GM12878 (cell line): ENCODE measurements at regions not wholly inside any gene's neighbourhood (a gene's known extent, or its start where the extent isn't known, plus 50 kb on each side); places are given as distances from the start of the nearest gene placed in this dataset.

ENCODE experiments used
- ATAC-seq: fragments of 200-7000 bp; cut with Tn5 transposase; 3 replicates; pipeline ENCODE4 v1.9.1; 2020; ENCODE audit warnings: mild to moderate bottlenecking, moderate library complexity
- BruUV-seq: library from RNA; stranded (reverse); fragments of 400-500 nt; replicated peaks from 2 replicates; lab custom pipeline; 2021; lab: Mats Ljungman, UMichigan
- CTCF ChIA-PET: fragments of 300-600 bp; sonication (Branson Sonifier 250); formaldehyde crosslinking; extraction: SDS; loops from one replicate; lab custom pipeline; 2021; ENCODE audit warnings: inconsistent platforms; lab: Yijun Ruan, JAX
- POLR2A ChIA-PET: fragments of 350-600 bp; formaldehyde crosslinking; extraction: SDS; loops from one replicate; lab custom pipeline; 2021; ENCODE audit warnings: inconsistent platforms; lab: Charles Lee
- RAD21 ChIA-PET: fragments of 300-600 bp; sonication (Branson Sonifier 250); formaldehyde crosslinking; loops from one replicate; lab custom pipeline; 2023; ENCODE audit warnings: antibody characterized with exemption; ENCODE audit not compliant: unreplicated experiment; lab: Charles Lee
- SMC1A ChIA-PET: fragments of 300-600 bp; sonication (Branson Sonifier 250); formaldehyde crosslinking; loops from one replicate; lab custom pipeline; 2023; ENCODE audit not compliant: unreplicated experiment, uncharacterized antibody; lab: Charles Lee
- DNase-seq: peaks from one replicate; pipeline ENCODE4 v3.0.0-alpha.2; 2011; ENCODE audit warnings: low read depth, low spot score
- FAIRE-seq: peaks from 3 replicates; lab custom pipeline; 2011; peaks lifted over from hg19 to GRCh38; lab: Jason Lieb, UNC
- H2AFZ ChIP-seq: 2 replicates; pipeline ENCODE4 v1.6.0; 2011; ENCODE audit warnings: low read depth, low read length, control low read depth; ENCODE audit not compliant: control insufficient read depth
- H3K27ac ChIP-seq: 2 replicates; pipeline ENCODE4 v1.5.1; 2011; ENCODE audit warnings: control low read depth; ENCODE audit not compliant: control insufficient read depth, insufficient read depth
- H3K27me3 ChIP-seq, 2 experiments: replicated peaks in 1 of 2; 2 replicates each; pipeline versions ENCODE4 v1.6.0 to v1.6.1; 2011; ENCODE audit warnings: low read length in 1 of 2; ENCODE audit not compliant: control insufficient read depth in 2 of 2, insufficient read depth in 2 of 2
- H3K36me3 ChIP-seq, 2 experiments: 2 replicates each; pipeline ENCODE4 v1.5.1; 2011; ENCODE audit warnings: low read length in 1 of 2; ENCODE audit not compliant: control insufficient read depth in 2 of 2, insufficient read depth in 2 of 2
- H3K4me1 ChIP-seq: 2 replicates; pipeline ENCODE4 v1.6.1; 2011; ENCODE audit warnings: mild to moderate bottlenecking, low read length, moderate library complexity, mixed read lengths; ENCODE audit not compliant: control insufficient read depth, insufficient read depth
- H3K4me2 ChIP-seq: 2 replicates; pipeline ENCODE4 v1.6.0; 2011; ENCODE audit warnings: control low read depth; ENCODE audit not compliant: control insufficient read depth, insufficient read depth
- H3K4me3 ChIP-seq: fragments of 200-600 bp; sonication (generic); 2 replicates; pipeline ENCODE4 v1.5.1; 2016
- H3K79me2 ChIP-seq: 2 replicates; pipeline ENCODE4 v1.6.0; 2011; ENCODE audit warnings: low read length; ENCODE audit not compliant: control insufficient read depth, insufficient read depth
- H3K9ac ChIP-seq: 2 replicates; pipeline ENCODE4 v1.8.0; 2011; ENCODE audit warnings: low read length, control low read depth, mixed read lengths; ENCODE audit not compliant: control insufficient read depth, insufficient read depth
- H3K9me3 ChIP-seq: replicated peaks from 3 replicates; pipeline ENCODE4 v1.5.1; 2011; ENCODE audit warnings: mild to moderate bottlenecking, low read length; ENCODE audit not compliant: control insufficient read depth, insufficient read depth
- H4K20me1 ChIP-seq: 2 replicates; pipeline ENCODE4 v1.6.0; 2011; ENCODE audit not compliant: control insufficient read depth, insufficient read depth
- CEBPB ChIP-seq, 2 experiments: fragments of 150-350 bp in 1 of 2; IDR thresholded peaks; 2 replicates each; pipeline ENCODE4 v1.6.1; 2012 to 2014; ENCODE audit warnings: low read depth in 2 of 2, low read length in 2 of 2, borderline replicate concordance in 1 of 2, inconsistent platforms in 1 of 2
- EED ChIP-seq: sonication (generic); IDR thresholded peaks from 2 replicates; pipeline ENCODE4 v1.6.1; 2016; ENCODE audit warnings: antibody characterized with exemption, low read depth
- FOXM1 ChIP-seq: IDR thresholded peaks from 2 replicates; pipeline ENCODE4 v1.6.1; 2012; ENCODE audit warnings: low read depth, mild to moderate bottlenecking, inconsistent platforms, low read length, moderate library complexity
- KDM1A ChIP-seq: fragments of 200-600 bp; sonication (generic); IDR thresholded peaks from 2 replicates; pipeline ENCODE4 v1.6.1; 2016; ENCODE audit warnings: borderline replicate concordance
- MEF2A ChIP-seq: IDR thresholded peaks from 2 replicates; pipeline ENCODE4 v1.6.1; 2011; ENCODE audit warnings: low read depth, mild to moderate bottlenecking, low read length, moderate library complexity; ENCODE audit not compliant: insufficient read depth
- NFYA ChIP-seq: IDR thresholded peaks from 2 replicates; pipeline ENCODE4 v1.6.1; 2011; ENCODE audit warnings: low read depth, mild to moderate bottlenecking, low read length, improper control_type of control experiment, borderline replicate concordance
- NR2C2 ChIP-seq: IDR thresholded peaks from 2 replicates; pipeline ENCODE4 v1.6.1; 2011; ENCODE audit warnings: borderline replicate concordance, low read depth; ENCODE audit not compliant: control insufficient read depth, insufficient read length
- NRF1 ChIP-seq: conservative IDR thresholded peaks from 2 replicates; pipeline ENCODE4 v1.6.1; 2011; ENCODE audit warnings: mild to moderate bottlenecking, low read depth, low read length, improper control_type of control experiment
- TARDBP ChIP-seq: IDR thresholded peaks from 2 replicates; pipeline ENCODE4 v1.6.1; 2016; ENCODE audit warnings: borderline replicate concordance
- ZNF274 ChIP-seq: IDR thresholded peaks from one replicate; pipeline ENCODE4 v1.8.0; 2011; ENCODE audit not compliant: insufficient read length, insufficient read depth
- WGBS: methylation state at CpG from one replicate; pipeline ENCODE4 v1.1.6; 2016; ENCODE audit warnings: low lambda C conversion rate; ENCODE audit not compliant: insufficient replicate concordance, insufficient coverage; ENCODE audit errors: missing lambda C conversion rate; 5-methylcytosine and 5-hydroxymethylcytosine counted together
- in situ Hi-C: fragments of 300-500 bp; cut with MboI; formaldehyde crosslinking; loops from 9 replicates; pipeline ENCODE4 v1.14.3; 2018; ENCODE audit warnings: mixed read lengths
- intact Hi-C: fragments of 100-400 bp; cut with micrococcal nuclease; formaldehyde crosslinking; loops from one replicate; pipeline ENCODE4 v1.14.2; 2022; ENCODE audit not compliant: unreplicated experiment
- TF ChIP-seq, protein P1 (sequence below): fragments of 450-650 bp; IDR thresholded peaks from 2 replicates; pipeline ENCODE4 v1.6.1; 2017; ENCODE audit warnings: low read depth, mild to moderate bottlenecking, moderate library complexity
- TF ChIP-seq, protein P2 (sequence below): IDR thresholded peaks from 2 replicates; pipeline ENCODE4 v1.6.1; 2011; ENCODE audit warnings: borderline replicate concordance, low read depth, mild to moderate bottlenecking, moderate library complexity, low read length; ENCODE audit not compliant: insufficient read depth, poor library complexity, severe bottlenecking
- TF ChIP-seq, protein P3 (sequence below): IDR thresholded peaks from 2 replicates; pipeline ENCODE4 v1.6.1; 2012; ENCODE audit warnings: low read depth, low read length, improper control_type of control experiment

DNA sequence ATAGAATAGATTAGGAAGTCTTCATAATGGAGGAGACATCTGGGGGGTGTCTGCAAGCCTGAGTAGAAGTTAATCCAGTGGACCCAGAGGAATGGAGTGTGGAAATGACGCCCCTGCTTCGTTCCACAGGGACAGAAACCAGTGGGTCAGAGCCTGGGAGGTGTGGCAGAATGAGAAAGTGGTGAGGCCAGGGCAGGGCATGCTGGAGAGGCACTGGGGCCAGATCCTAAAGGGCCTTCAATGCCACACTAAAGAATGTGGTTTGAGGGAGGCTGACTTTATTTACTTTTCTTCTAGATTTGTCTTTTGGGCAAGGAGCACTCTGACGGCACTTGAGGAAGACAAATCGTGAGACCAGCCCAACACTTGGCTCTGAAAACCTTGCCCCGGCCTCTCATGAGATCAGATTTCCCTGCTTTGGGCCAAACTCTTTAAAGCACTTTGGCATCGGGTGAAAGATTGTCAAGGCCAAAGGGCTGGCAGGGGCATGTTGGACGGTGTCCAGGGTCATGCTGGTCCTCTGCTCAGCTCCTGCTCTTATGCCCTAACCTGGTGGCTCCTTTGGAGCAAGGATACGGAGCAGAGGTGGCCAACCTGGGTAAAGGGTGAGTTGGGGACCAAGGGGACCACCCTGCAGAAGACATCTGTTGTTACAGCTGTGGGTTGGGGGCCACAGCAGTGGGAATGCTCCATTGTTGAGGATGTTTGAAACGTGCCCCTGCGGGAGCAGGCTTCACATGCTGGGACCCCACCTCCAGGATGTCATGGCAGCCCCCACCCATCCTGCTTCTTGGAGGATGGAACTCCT lies 157.0 kb upstream of the ZMIZ1 start (continued):
- no peak for TF ChIP-seq ZNF274

DNA sequence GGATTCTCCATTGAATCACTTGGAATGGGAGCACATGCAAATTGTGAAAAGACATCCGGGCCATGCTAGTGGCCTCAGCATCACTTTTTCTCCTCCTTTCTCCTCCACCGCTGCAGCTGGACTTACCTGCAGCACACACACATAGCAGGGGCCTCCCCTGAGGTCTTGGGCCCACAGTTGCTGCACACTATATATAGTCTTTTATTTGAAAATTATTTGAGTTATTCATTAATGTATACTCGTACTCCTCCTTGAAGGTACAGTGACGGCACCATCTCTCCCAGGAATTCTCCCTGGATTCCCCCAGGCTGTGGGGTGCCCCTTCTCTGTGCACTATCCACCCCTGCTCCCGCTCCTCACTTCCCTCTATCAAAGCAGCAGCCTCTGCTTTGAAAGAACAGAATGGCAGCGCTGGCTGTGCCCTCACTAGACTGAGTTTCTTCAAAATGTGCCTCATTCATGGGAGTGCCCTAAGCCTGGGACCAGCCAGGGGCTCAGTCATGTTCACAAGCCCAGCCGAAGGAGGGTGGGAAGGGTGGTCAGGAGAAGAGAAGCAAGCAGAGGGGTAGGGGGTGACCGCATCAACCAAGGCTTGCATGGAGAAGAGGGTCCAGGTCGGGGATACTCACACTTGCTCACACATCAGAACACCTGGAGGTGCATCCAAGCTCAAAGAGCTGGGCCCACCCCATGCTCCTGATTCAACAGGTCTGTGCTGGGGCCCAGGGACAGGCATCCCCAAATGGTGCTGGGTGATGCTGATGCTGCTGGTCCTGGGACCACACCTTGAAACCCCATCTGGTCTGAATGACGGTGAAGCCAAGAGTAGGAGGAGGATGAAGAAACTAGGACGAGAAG lies 156.2 kb upstream of the ZMIZ1 start:
- no peaks in the 10 kb centered on the region for H4K20me1 ChIP-seq
- intact Hi-C loops (no loop called here), in situ Hi-C loops (no loop called here)
- BruUV-seq = no TSS peak
- ChIA-PET RAD21 (no interaction called here), CTCF (no interaction called here), SMC1A (no interaction called here), POLR2A (no interaction called here)
- no peaks in the 10 kb centered on the region for H3K36me3 ChIP-seq
- no peak overlapping the region for H3K4me3 ChIP-seq
- no peak overlapping the region for H3K4me2 ChIP-seq
- 19% methylated on average over 11 of the region's 11 CpGs for WGBS
- no peak overlapping the region for H2AFZ ChIP-seq
- no peaks in the 10 kb centered on the region for H3K9me3 ChIP-seq
- H3K79me2 ChIP-seq = no peaks in the 10 kb centered on the region
- no peaks in the 10 kb centered on the region; a peak in 2 of 4 replicates for H3K27me3 ChIP-seq
- H3K4me1 ChIP-seq = peaks cover 6% of the 10 kb centered on the region
- H3K27ac ChIP-seq = no peak overlapping the region
- ATAC-seq (no peak), FAIRE-seq (no peak), DNase-seq (no peak)
- H3K9ac ChIP-seq = no peak overlapping the region
- TF ChIP-seq, protein P1, sequence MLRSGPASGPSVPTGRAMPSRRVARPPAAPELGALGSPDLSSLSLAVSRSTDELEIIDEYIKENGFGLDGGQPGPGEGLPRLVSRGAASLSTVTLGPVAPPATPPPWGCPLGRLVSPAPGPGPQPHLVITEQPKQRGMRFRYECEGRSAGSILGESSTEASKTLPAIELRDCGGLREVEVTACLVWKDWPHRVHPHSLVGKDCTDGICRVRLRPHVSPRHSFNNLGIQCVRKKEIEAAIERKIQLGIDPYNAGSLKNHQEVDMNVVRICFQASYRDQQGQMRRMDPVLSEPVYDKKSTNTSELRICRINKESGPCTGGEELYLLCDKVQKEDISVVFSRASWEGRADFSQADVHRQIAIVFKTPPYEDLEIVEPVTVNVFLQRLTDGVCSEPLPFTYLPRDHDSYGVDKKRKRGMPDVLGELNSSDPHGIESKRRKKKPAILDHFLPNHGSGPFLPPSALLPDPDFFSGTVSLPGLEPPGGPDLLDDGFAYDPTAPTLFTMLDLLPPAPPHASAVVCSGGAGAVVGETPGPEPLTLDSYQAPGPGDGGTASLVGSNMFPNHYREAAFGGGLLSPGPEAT = no peak
- TF ChIP-seq, protein P2, sequence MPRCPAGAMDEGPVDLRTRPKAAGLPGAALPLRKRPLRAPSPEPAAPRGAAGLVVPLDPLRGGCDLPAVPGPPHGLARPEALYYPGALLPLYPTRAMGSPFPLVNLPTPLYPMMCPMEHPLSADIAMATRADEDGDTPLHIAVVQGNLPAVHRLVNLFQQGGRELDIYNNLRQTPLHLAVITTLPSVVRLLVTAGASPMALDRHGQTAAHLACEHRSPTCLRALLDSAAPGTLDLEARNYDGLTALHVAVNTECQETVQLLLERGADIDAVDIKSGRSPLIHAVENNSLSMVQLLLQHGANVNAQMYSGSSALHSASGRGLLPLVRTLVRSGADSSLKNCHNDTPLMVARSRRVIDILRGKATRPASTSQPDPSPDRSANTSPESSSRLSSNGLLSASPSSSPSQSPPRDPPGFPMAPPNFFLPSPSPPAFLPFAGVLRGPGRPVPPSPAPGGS = no peak
- TF ChIP-seq CEBPB (IDR thresholded peaks at IDR 0.05; ENCODE audit: borderline replicate concordance in 1 of 2, low read depth in 2 of 2, low read length in 2 of 2) (no peak), NR2C2 (no peak), NRF1 (no peak), FOXM1 (no peak), KDM1A (no peak), EED (no peak), NFYA (no peak), TARDBP (no peak), MEF2A (no peak)
- TF ChIP-seq, protein P3, sequence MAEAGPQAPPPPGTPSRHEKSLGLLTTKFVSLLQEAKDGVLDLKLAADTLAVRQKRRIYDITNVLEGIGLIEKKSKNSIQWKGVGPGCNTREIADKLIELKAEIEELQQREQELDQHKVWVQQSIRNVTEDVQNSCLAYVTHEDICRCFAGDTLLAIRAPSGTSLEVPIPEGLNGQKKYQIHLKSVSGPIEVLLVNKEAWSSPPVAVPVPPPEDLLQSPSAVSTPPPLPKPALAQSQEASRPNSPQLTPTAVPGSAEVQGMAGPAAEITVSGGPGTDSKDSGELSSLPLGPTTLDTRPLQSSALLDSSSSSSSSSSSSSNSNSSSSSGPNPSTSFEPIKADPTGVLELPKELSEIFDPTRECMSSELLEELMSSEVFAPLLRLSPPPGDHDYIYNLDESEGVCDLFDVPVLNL = no peak
